ENCODE measurements at regions not wholly inside any gene's neighbourhood (a gene's known extent, or its start where the extent isn't known, plus 50 kb on each side); places are given as distances from the start of the nearest gene placed in this dataset.

GRCh38 chr3:191123946-191124345 is 75.1 kb upstream of the OSTN start:
- TF ChIP-seq REST (IDR thresholded peaks at IDR 0.05; ENCODE audit: unreplicated experiment) (no peak), POLR2AphosphoS5 (IDR thresholded peaks at IDR 0.05; ENCODE audit: low read depth) (no peak), ETS1 (IDR thresholded peaks at IDR 0.05) (no peak), EZH2phosphoT487 (IDR thresholded peaks at IDR 0.05; ENCODE audit: unreplicated experiment) (no peak)

All from GM23338 (cell line).